Breast epithelium (tissue), 3 donors: ENCODE measurements at regions not wholly inside any gene's neighbourhood (a gene's known extent, or its start where the extent isn't known, plus 50 kb on each side); places are given as distances from the start of the nearest gene placed in this dataset.

Experiments
- CTCF ChIP-seq, 3 donors: fragments of 450-650 bp; IDR thresholded peaks; one replicate each; pipeline ENCODE4 v1.5.1; 2016 to 2017; ENCODE audit warnings: antibody characterized with exemption in 3 of 3, mild to moderate bottlenecking in 3 of 3, moderate library complexity in 3 of 3
- POLR2A ChIP-seq: fragments of 450-650 bp; IDR thresholded peaks from one replicate; pipeline ENCODE4 v1.6.1; 2016; ENCODE audit warnings: antibody characterized with exemption, mild to moderate bottlenecking, moderate library complexity

- TF ChIP-seq CTCF (IDR thresholded peaks at IDR 0.05) (no peak), POLR2A (no peak)
Measured at GRCh38 chr4:112894480-112894879, 155.0 kb upstream of the ANK2 start.
